ENCODE measurements at regions not wholly inside any gene's neighbourhood (a gene's known extent, or its start where the extent isn't known, plus 50 kb on each side); places are given as distances from the start of the nearest gene placed in this dataset.

- no peak for DNase-seq
Observed at GRCh38 chr17:73957564-73957963, 245.9 kb upstream of the RPL38 start.

- DNase-seq: no peak
Observed at GRCh38 chr17:73958453-73958852, 245.0 kb upstream of the RPL38 start.

- DNase-seq: no peak
Observed at GRCh38 chr17:73960469-73960868, 243.0 kb upstream of the RPL38 start.

GRCh38 chr17:73962308-73962707 lies 241.2 kb upstream of the RPL38 start:
- no peak for DNase-seq

- DNase-seq: no peak
Observed at GRCh38 chr17:73968680-73969079, 234.8 kb upstream of the RPL38 start.

GRCh38 chr17:73969956-73970355 lies 233.5 kb upstream of the RPL38 start:
- DNase-seq: no peak

- DNase-seq: no peak
Observed at GRCh38 chr17:73971127-73971526, 232.4 kb upstream of the RPL38 start.

- DNase-seq: no peak
Observed at GRCh38 chr17:73972056-73972455, 231.4 kb upstream of the RPL38 start.

- no peak for DNase-seq
Observed at GRCh38 chr17:73972901-73973300, 230.6 kb upstream of the RPL38 start.

- DNase-seq: no peak
Observed at GRCh38 chr17:73973586-73974409, 229.7 kb upstream of the RPL38 start.

- no peak for DNase-seq
Observed at GRCh38 chr17:73974536-73974935, 228.9 kb upstream of the RPL38 start.

- DNase-seq: no peak
Observed at GRCh38 chr17:73976147-73976546, 227.3 kb upstream of the RPL38 start.

GRCh38 chr17:73976676-73977521 lies 226.6 kb upstream of the RPL38 start:
- no peak for DNase-seq

GRCh38 chr17:73980517-73980916 lies 223.0 kb upstream of the RPL38 start:
- DNase-seq: no peak

GRCh38 chr17:73982871-73983270 lies 220.6 kb upstream of the RPL38 start:
- no peak for DNase-seq

- no peak for DNase-seq
Observed at GRCh38 chr17:73983621-73984400, 219.7 kb upstream of the RPL38 start.

- no peak for DNase-seq
Observed at GRCh38 chr17:73984941-73985340, 218.5 kb upstream of the RPL38 start.

GRCh38 chr17:73985466-73986015 lies 217.9 kb upstream of the RPL38 start:
- no peak for DNase-seq

GRCh38 chr17:73986641-73987177 lies 216.8 kb upstream of the RPL38 start:
- DNase-seq: no peak

GRCh38 chr17:73987395-73987794 lies 216.1 kb upstream of the RPL38 start:
- DNase-seq: no peak

- no peak for DNase-seq
Observed at GRCh38 chr17:73987845-73988509, 215.5 kb upstream of the RPL38 start.

- no peak for DNase-seq
Observed at GRCh38 chr17:73989671-73990070, 213.8 kb upstream of the RPL38 start.

All from stimulated activated CD4-positive, alpha-beta T cell treated with anti-CD3 and anti-CD28 coated beads, Interleukin-2, amount 100 ng/mL, for 24 hours (primary cell).